ENCODE measurements at regions not wholly inside any gene's neighbourhood (a gene's known extent, or its start where the extent isn't known, plus 50 kb on each side); places are given as distances from the start of the nearest gene placed in this dataset.

- no peaks in the 10 kb centered on the region for H3K4me1 ChIP-seq
- TF ChIP-seq POLR2A (IDR thresholded peaks at IDR 0.05) (no peak), CTCF (IDR thresholded peaks at IDR 0.05) (no peak)
- H3K27ac ChIP-seq, result no peak overlapping the region
- DNase-seq, result no peak
- H3K9me3 ChIP-seq, result no peaks in the 10 kb centered on the region
- H3K27me3 ChIP-seq, result no peaks in the 10 kb centered on the region
- H3K4me3 ChIP-seq, result no peak overlapping the region
- H3K36me3 ChIP-seq, result no peaks in the 10 kb centered on the region
These were observed 304.2 kb downstream of the DNAH5 start for GRCh38 chr5:13640270-13640669.

GRCh38 chr5:13632676-13633075, 311.8 kb downstream of the DNAH5 start:
- H3K27ac ChIP-seq, result no peak overlapping the region
- DNase-seq, result no peak
- no peak overlapping the region for H3K4me3 ChIP-seq
- H3K36me3 ChIP-seq, result no peaks in the 10 kb centered on the region
- H3K9me3 ChIP-seq, result peaks cover 0 to 1% (median 0%) of the 10 kb centered on the region in 4 donors
- TF ChIP-seq POLR2A (IDR thresholded peaks at IDR 0.05) (no peak), CTCF (IDR thresholded peaks at IDR 0.05) (no peak)
- no peaks in the 10 kb centered on the region for H3K27me3 ChIP-seq
- no peaks in the 10 kb centered on the region for H3K4me1 ChIP-seq

- Histone ChIP-seq H3K4me3 (no peak overlapping the region), H3K27me3 (no peaks in the 10 kb centered on the region), H3K9me3 (peaks cover 0 to 5% (median 0%) of the 10 kb centered on the region in 4 donors), H3K27ac (no peak overlapping the region), H3K4me1 (no peaks in the 10 kb centered on the region), H3K36me3 (no peaks in the 10 kb centered on the region)
- TF ChIP-seq POLR2A (IDR thresholded peaks at IDR 0.05) (no peak), CTCF (IDR thresholded peaks at IDR 0.05) (no peak)
- DNase-seq, result no peak
These were observed 315.3 kb downstream of the DNAH5 start for GRCh38 chr5:13629218-13629617.

- peaks cover 0 to 5% (median 0%) of the 10 kb centered on the region in 4 donors for H3K9me3 ChIP-seq
- no peaks in the 10 kb centered on the region for H3K27me3 ChIP-seq
- H3K4me1 ChIP-seq, result no peaks in the 10 kb centered on the region
- H3K36me3 ChIP-seq, result no peaks in the 10 kb centered on the region
- no peak for TF ChIP-seq POLR2A (IDR thresholded peaks at IDR 0.05)
- TF ChIP-seq CTCF (IDR thresholded peaks at IDR 0.05), result no peak
- no peak for DNase-seq
- no peak overlapping the region for H3K4me3 ChIP-seq
- H3K27ac ChIP-seq, result no peak overlapping the region
These were observed 316.6 kb downstream of the DNAH5 start for GRCh38 chr5:13627673-13628454.

- no peak for DNase-seq
- TF ChIP-seq POLR2A (IDR thresholded peaks at IDR 0.05), result no peak
- no peak for TF ChIP-seq CTCF (IDR thresholded peaks at IDR 0.05)
- H3K4me3 ChIP-seq, result no peak overlapping the region
- no peaks in the 10 kb centered on the region for H3K36me3 ChIP-seq
- no peaks in the 10 kb centered on the region for H3K27me3 ChIP-seq
- peaks cover 0 to 5% (median 0%) of the 10 kb centered on the region in 4 donors for H3K9me3 ChIP-seq
- no peak overlapping the region for H3K27ac ChIP-seq
- no peaks in the 10 kb centered on the region for H3K4me1 ChIP-seq
These were observed 318.8 kb downstream of the DNAH5 start for GRCh38 chr5:13625616-13626198.

All from Peyer's patch (tissue), 4 donors.